Lung microvascular endothelial cell (primary cell): ENCODE measurements at regions not wholly inside any gene's neighbourhood (a gene's known extent, or its start where the extent isn't known, plus 50 kb on each side); places are given as distances from the start of the nearest gene placed in this dataset.
"Not testable (repeated sequence)": the region's sequence is repeated elsewhere in the genome, so short reads cannot be mapped to it uniquely, and the experiment has no call there.

Experiments used
- DNase-seq, 2 donors: peaks; one replicate each; pipeline versions ENCODE4 v3.0.0 to v3.0.0-alpha.2; 2010; ENCODE audit warnings: low read depth in 2 of 2

GRCh38 chr11:92035488-92035887, 189.1 kb upstream of the FAT3 start:
- DNase-seq, result no peak

GRCh38 chr11:92027136-92027535, 197.5 kb upstream of the FAT3 start:
- DNase-seq, result not testable (repeated sequence)

- no peak for DNase-seq
These were observed 198.0 kb upstream of the FAT3 start for GRCh38 chr11:92026664-92027063.

GRCh38 chr11:92024788-92025187, 199.8 kb upstream of the FAT3 start:
- DNase-seq, result no peak

- DNase-seq, result no peak
These were observed 202.1 kb upstream of the FAT3 start for GRCh38 chr11:92022499-92022898.

- DNase-seq, result no peak
These were observed 206.3 kb upstream of the FAT3 start for GRCh38 chr11:92018332-92018731.

GRCh38 chr11:92008249-92008648, 216.4 kb upstream of the FAT3 start:
- DNase-seq, result no peak

- no peak for DNase-seq
These were observed 222.1 kb upstream of the FAT3 start for GRCh38 chr11:92002568-92002967.

- DNase-seq, result no peak
These were observed 226.1 kb upstream of the FAT3 start for GRCh38 chr11:91998481-91998880.

GRCh38 chr11:91997226-91997625, 227.4 kb upstream of the FAT3 start:
- DNase-seq, result no peak

- no peak for DNase-seq
These were observed 228.1 kb upstream of the FAT3 start for GRCh38 chr11:91996526-91996925.

- DNase-seq, result not testable (repeated sequence)
These were observed 236.2 kb upstream of the FAT3 start for GRCh38 chr11:91988443-91988842.

- no peak for DNase-seq
These were observed 238.4 kb upstream of the FAT3 start for GRCh38 chr11:91986218-91986617.

- no peak for DNase-seq
These were observed 240.5 kb upstream of the FAT3 start for GRCh38 chr11:91984033-91984584.

GRCh38 chr11:91981995-91982394, 242.6 kb upstream of the FAT3 start:
- DNase-seq, result no peak

- DNase-seq, result no peak
These were observed 244.8 kb upstream of the FAT3 start for GRCh38 chr11:91979775-91980174.

GRCh38 chr11:91978747-91979146, 245.9 kb upstream of the FAT3 start:
- DNase-seq, result no peak

- DNase-seq, result no peak
These were observed 251.9 kb upstream of the FAT3 start for GRCh38 chr11:91972665-91973266.

- DNase-seq, result no peak
These were observed 254.0 kb upstream of the FAT3 start for GRCh38 chr11:91970624-91971023.

GRCh38 chr11:91969486-91969885, 255.1 kb upstream of the FAT3 start:
- no peak for DNase-seq

- no peak for DNase-seq
These were observed 256.9 kb upstream of the FAT3 start for GRCh38 chr11:91967691-91968045.

GRCh38 chr11:91967026-91967690, 257.5 kb upstream of the FAT3 start:
- no peak for DNase-seq

- DNase-seq, result no peak
These were observed 258.2 kb upstream of the FAT3 start for GRCh38 chr11:91966368-91966767.
